Loucy (cell line): ENCODE measurements at regions not wholly inside any gene's neighbourhood (a gene's known extent, or its start where the extent isn't known, plus 50 kb on each side); places are given as distances from the start of the nearest gene placed in this dataset.

Experiments
- EZH2phosphoT487 ChIP-seq: fragments of 200-600 bp; IDR thresholded peaks from 2 replicates; pipeline ENCODE4 v1.6.1; 2018; ENCODE audit warnings: antibody characterized with exemption, mild to moderate bottlenecking, moderate library complexity, borderline replicate concordance
- TF ChIP-seq, protein P1 (sequence below): fragments of 200-600 bp; sonication (generic); conservative IDR thresholded peaks from 2 replicates; pipeline ENCODE4 v1.5.1; 2014; ENCODE audit warnings: mild to moderate bottlenecking, antibody characterized with exemption, low read length

DNA sequence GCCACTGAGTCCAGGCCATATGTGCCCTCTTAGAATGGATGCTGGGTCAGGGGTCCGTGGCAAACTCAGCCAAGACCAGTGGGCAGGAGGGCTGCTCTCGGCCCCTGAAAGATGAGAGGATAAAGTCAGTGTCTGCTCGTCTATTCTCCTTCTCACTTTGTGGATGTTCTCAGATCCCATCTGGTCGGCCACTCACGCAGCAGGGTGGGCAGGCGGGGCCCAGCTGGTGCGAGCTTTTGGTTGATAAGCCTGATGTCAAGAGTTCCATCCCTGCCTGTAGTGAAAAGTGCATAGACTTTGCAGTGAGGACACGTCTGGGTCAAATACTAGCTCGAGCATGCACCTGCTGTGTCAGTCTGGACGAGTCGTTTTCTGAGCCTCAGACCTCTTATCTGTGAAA is 556.2 kb upstream of the EEF2KMT start:
- TF ChIP-seq, protein P1, sequence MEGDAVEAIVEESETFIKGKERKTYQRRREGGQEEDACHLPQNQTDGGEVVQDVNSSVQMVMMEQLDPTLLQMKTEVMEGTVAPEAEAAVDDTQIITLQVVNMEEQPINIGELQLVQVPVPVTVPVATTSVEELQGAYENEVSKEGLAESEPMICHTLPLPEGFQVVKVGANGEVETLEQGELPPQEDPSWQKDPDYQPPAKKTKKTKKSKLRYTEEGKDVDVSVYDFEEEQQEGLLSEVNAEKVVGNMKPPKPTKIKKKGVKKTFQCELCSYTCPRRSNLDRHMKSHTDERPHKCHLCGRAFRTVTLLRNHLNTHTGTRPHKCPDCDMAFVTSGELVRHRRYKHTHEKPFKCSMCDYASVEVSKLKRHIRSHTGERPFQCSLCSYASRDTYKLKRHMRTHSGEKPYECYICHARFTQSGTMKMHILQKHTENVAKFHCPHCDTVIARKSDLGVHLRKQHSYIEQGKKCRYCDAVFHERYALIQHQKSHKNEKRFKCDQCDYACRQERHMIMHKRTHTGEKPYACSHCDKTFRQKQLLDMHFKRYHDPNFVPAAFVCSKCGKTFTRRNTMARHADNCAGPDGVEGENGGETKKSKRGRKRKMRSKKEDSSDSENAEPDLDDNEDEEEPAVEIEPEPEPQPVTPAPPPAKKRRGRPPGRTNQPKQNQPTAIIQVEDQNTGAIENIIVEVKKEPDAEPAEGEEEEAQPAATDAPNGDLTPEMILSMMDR: no peak
- TF ChIP-seq EZH2phosphoT487: no peak
